Endothelial cell of umbilical vein (primary cell): ENCODE measurements at regions not wholly inside any gene's neighbourhood (a gene's known extent, or its start where the extent isn't known, plus 50 kb on each side); places are given as distances from the start of the nearest gene placed in this dataset.
"Not testable (repeated sequence)": the region's sequence is repeated elsewhere in the genome, so short reads cannot be mapped to it uniquely, and the experiment has no call there.

Experiments used
- BruUV-seq: library from RNA; stranded (reverse); fragments of 400-500 nt; replicated peaks from 2 replicates; lab custom pipeline; 2021; lab: Mats Ljungman, UMichigan
- CTCF ChIA-PET: fragments of 300-600, 350-600 bp; sonication (Branson Sonifier 250); formaldehyde crosslinking; loops from one replicate; lab custom pipeline; 2021; ENCODE audit warnings: antibody characterized with exemption, inconsistent platforms; lab: Charles Lee
- POLR2A ChIA-PET: fragments of 300-600, 350-600 bp; sonication (Branson Sonifier 250); formaldehyde crosslinking; loops from one replicate; lab custom pipeline; 2021; ENCODE audit warnings: antibody characterized with exemption, inconsistent platforms; lab: Charles Lee
- DNase-seq: peaks from one replicate; pipeline ENCODE4 v3.0.0-alpha.2; 2011; ENCODE audit warnings: low read depth, low spot score
- FAIRE-seq: peaks from 2 replicates; lab custom pipeline; 2011; peaks lifted over from hg19 to GRCh38; lab: Jason Lieb, UNC
- H2AFZ ChIP-seq: 2 replicates; pipeline ENCODE4 v1.6.0; 2012; ENCODE audit warnings: low read depth, low read length, control low read depth, inconsistent platforms
- H3K27ac ChIP-seq: 2 replicates; pipeline ENCODE4 v1.5.1; 2011; ENCODE audit warnings: low read depth, mild to moderate bottlenecking, control low read depth, low read length, moderate library complexity; ENCODE audit not compliant: insufficient read depth
- H3K27me3 ChIP-seq, 2 experiments: 2 replicates each; pipeline versions ENCODE4 v1.6.0 to v1.6.1; 2011; ENCODE audit warnings: low read length in 2 of 2, mixed read lengths in 1 of 2; ENCODE audit not compliant: control insufficient read depth in 2 of 2, insufficient read depth in 2 of 2
- H3K36me3 ChIP-seq, 2 experiments: 2 replicates in 1 of 2; 3 replicates in 1 of 2; pipeline ENCODE4 v1.5.1; 2011; ENCODE audit warnings: low read length in 2 of 2, mild to moderate bottlenecking in 1 of 2, moderate library complexity in 1 of 2; ENCODE audit not compliant: control insufficient read depth in 2 of 2, insufficient read depth in 2 of 2; ENCODE audit errors: extremely low read depth in 1 of 2
- H3K4me1 ChIP-seq: 3 replicates; pipeline ENCODE4 v1.5.1; 2011; ENCODE audit warnings: mild to moderate bottlenecking, low read length; ENCODE audit not compliant: control insufficient read depth, insufficient read depth; ENCODE audit errors: extremely low read depth
- H3K4me2 ChIP-seq: 2 replicates; pipeline ENCODE4 v1.6.1; 2011; ENCODE audit warnings: low read length, control low read depth, mixed read lengths; ENCODE audit not compliant: insufficient read depth
- H3K4me3 ChIP-seq, 3 experiments: fragments of 200-600 bp in 1 of 3; sonication (generic), shearing (Covaris generic) in 1 of 3; replicated peaks in 1 of 3; 2 replicates each; pipeline ENCODE4 v1.5.1; 2011 to 2016; ENCODE audit warnings: control low read depth in 3 of 3, low read length in 3 of 3, mild to moderate bottlenecking in 2 of 3, inconsistent platforms in 1 of 3, low read depth in 1 of 3, moderate library complexity in 1 of 3; ENCODE audit not compliant: insufficient read depth in 1 of 3
- H3K79me2 ChIP-seq: 2 replicates; pipeline ENCODE4 v1.6.0; 2012; ENCODE audit warnings: low read length, inconsistent platforms; ENCODE audit not compliant: control insufficient read depth, insufficient read depth
- H3K9ac ChIP-seq: replicated peaks from 2 replicates; pipeline ENCODE3; 2011; ENCODE audit warnings: low read length, control low read depth; ENCODE audit not compliant: insufficient read depth; ENCODE audit errors: extremely low read depth
- H3K9me1 ChIP-seq: replicated peaks from 3 replicates; pipeline ENCODE4 v1.6.0; 2011; ENCODE audit warnings: mild to moderate bottlenecking, low read length; ENCODE audit not compliant: control insufficient read depth, insufficient read depth; ENCODE audit errors: extremely low read depth
- H3K9me3 ChIP-seq: replicated peaks from 2 replicates; pipeline ENCODE4 v1.5.1; 2012; ENCODE audit warnings: low read length, inconsistent platforms; ENCODE audit not compliant: control insufficient read depth, insufficient read depth
- H4K20me1 ChIP-seq: replicated peaks from 2 replicates; pipeline ENCODE3; 2011; ENCODE audit warnings: mild to moderate bottlenecking, low read length; ENCODE audit not compliant: control insufficient read depth, insufficient read depth; ENCODE audit errors: extremely low read depth
- MYC ChIP-seq: IDR thresholded peaks from one replicate; pipeline ENCODE4 v1.6.1; 2011; ENCODE audit warnings: mild to moderate bottlenecking, low read depth, low read length
- POLR2A ChIP-seq: IDR thresholded peaks from 2 replicates; pipeline ENCODE4 v1.6.1; 2012; ENCODE audit warnings: low read depth, mild to moderate bottlenecking, control low read depth, low read length
- dilution Hi-C: fragments of 300-500 bp; cut with MboI; formaldehyde crosslinking; loops from one replicate; pipeline ENCODE4 v1.15.0; 2019; ENCODE audit warnings: low sequenced_read_pairs; ENCODE audit not compliant: extremely low pct_ligation_motif_present
- intact Hi-C: fragments of 100-400 bp; cut with micrococcal nuclease; formaldehyde crosslinking; loops from one replicate; pipeline ENCODE4 v1.10.0; 2022
- TF ChIP-seq, protein P1 (sequence below), 2 donors: IDR thresholded peaks; 1 replicate in 1 of 2; 2 replicates in 1 of 2; pipeline ENCODE4 v1.5.1; 2011; ENCODE audit warnings: low read length in 2 of 2, mild to moderate bottlenecking in 2 of 2, moderate library complexity in 2 of 2, control low read depth in 1 of 2, inconsistent platforms in 1 of 2, low read depth in 1 of 2; ENCODE audit not compliant: insufficient read depth in 1 of 2; ENCODE audit errors: extremely low read depth in 1 of 2

DNA sequence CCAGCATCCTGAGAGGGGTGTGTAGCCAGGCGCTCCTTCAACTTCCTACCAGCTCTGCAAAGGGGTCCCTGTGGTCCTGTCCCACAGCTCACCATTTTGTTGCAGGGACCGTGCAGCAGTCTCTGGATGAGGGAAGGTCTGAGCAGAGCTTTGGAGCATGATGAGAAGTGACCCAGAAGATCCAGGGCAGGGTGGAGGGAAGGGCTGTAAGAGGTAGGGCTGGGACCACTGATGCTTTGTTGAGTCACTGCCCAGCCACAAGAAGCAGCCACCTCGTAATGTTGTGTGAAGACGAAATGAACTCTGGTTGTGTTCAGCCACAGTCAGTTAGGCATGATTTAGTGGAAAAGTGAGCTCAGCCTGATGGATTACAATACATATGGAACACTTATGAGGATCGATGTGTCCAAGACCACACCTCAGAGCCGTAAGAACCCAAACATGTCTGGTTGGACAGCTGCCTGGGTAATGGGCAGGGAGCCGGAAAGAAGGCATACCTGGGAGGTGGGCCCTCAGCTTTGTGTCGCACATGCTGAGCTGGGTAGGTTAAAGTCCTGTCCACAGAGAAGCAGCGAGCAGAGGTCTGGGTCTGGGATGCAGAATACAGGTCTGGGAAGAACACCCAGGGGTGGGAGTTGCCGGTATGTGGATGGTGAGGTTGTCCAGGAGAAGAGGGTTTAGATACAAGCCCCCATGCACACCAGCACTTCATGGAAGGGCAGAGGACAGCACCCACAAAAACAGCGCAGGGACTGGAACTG, 250.1 kb downstream of the GADD45G start:
- dilution Hi-C loops: no loop called here
- ChIA-PET POLR2A (no interaction called here), CTCF (no interaction called here)
- no peaks in the 10 kb centered on the region for H3K36me3 ChIP-seq
- FAIRE-seq: no peak
- H3K79me2 ChIP-seq: no peaks in the 10 kb centered on the region
- no peaks in the 10 kb centered on the region for H3K9me3 ChIP-seq
- no TSS peak for BruUV-seq
- intact Hi-C loops: no loop called here
- no peak overlapping the region for H3K4me3 ChIP-seq
- H3K4me2 ChIP-seq: no peak overlapping the region
- no peak overlapping the region for H2AFZ ChIP-seq
- no peaks in the 10 kb centered on the region for H3K27me3 ChIP-seq
- no peak for TF ChIP-seq POLR2A
- TF ChIP-seq, protein P1, sequence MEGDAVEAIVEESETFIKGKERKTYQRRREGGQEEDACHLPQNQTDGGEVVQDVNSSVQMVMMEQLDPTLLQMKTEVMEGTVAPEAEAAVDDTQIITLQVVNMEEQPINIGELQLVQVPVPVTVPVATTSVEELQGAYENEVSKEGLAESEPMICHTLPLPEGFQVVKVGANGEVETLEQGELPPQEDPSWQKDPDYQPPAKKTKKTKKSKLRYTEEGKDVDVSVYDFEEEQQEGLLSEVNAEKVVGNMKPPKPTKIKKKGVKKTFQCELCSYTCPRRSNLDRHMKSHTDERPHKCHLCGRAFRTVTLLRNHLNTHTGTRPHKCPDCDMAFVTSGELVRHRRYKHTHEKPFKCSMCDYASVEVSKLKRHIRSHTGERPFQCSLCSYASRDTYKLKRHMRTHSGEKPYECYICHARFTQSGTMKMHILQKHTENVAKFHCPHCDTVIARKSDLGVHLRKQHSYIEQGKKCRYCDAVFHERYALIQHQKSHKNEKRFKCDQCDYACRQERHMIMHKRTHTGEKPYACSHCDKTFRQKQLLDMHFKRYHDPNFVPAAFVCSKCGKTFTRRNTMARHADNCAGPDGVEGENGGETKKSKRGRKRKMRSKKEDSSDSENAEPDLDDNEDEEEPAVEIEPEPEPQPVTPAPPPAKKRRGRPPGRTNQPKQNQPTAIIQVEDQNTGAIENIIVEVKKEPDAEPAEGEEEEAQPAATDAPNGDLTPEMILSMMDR (IDR thresholded peaks at IDR 0.05; ENCODE audit: extremely low read depth in 1 of 2, insufficient read depth in 1 of 2, low read depth in 1 of 2, low read length in 2 of 2): no peak
- TF ChIP-seq MYC: no peak
- no peaks in the 10 kb centered on the region for H3K4me1 ChIP-seq
- H3K27ac ChIP-seq: no peak overlapping the region
- no peak for DNase-seq
- no peak overlapping the region for H3K9ac ChIP-seq
- no peaks in the 10 kb centered on the region for H4K20me1 ChIP-seq
- no peaks in the 10 kb centered on the region for H3K9me1 ChIP-seq

DNA sequence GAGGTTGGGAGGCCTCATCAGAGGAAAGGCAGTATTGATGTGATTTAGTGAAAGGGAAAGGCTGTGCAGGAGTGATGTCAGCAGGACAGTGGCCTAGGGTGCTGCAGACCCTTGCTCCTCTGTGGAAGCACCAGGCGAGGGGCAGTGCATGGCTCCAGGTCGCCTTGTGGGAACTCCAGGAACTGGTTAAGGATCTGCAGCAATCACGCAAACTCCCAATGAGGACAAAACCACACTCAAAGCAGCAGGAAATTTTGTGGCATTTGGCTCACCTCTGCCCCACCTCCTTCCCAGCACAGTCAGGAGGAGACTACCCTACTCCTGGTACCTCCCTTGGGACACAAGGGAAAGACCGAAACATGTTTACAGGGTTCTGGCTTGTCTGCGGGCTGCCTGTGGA, 251.5 kb downstream of the GADD45G start:
- H3K9me1 ChIP-seq, BruUV-seq, POLR2A ChIA-PET, H3K4me3 ChIP-seq, H2AFZ ChIP-seq, H3K9me3 ChIP-seq, CTCF ChIA-PET, dilution Hi-C loops, H4K20me1 ChIP-seq, FAIRE-seq, intact Hi-C loops, H3K36me3 ChIP-seq, H3K4me2 ChIP-seq, H3K9ac ChIP-seq, H3K4me1 ChIP-seq, H3K79me2 ChIP-seq, H3K27ac ChIP-seq, DNase-seq, H3K27me3 ChIP-seq: not testable (repeated sequence)

DNA sequence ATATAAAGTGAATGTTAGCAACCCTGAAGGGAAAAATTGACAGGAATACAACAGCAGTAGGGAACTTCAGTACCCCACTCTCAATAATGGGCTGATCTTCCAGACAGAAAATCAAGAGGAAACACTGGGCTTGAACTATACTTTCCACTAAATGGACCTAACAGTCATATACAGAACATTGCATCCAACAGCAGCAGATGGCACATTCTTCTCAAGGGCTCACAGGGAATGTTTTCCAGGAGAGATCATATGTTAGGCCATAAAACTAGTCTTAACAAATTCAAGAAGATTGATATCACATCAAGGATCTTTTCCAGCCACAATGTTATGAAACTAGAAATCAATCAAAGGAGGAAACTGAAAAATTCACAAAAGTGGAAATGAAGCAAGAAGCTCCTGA, 252.1 kb downstream of the GADD45G start:
- H3K79me2 ChIP-seq, H3K36me3 ChIP-seq, intact Hi-C loops, H3K27me3 ChIP-seq, CTCF ChIA-PET, H3K4me3 ChIP-seq, H3K9ac ChIP-seq, BruUV-seq, POLR2A ChIA-PET, H2AFZ ChIP-seq, H3K4me2 ChIP-seq, dilution Hi-C loops, FAIRE-seq, H3K27ac ChIP-seq, H4K20me1 ChIP-seq, H3K9me3 ChIP-seq, DNase-seq, H3K9me1 ChIP-seq, H3K4me1 ChIP-seq: not testable (repeated sequence)
